AG08396 (cell line): ENCODE measurements at regions not wholly inside any gene's neighbourhood (a gene's known extent, or its start where the extent isn't known, plus 50 kb on each side); places are given as distances from the start of the nearest gene placed in this dataset.
A peak's percentile ranks its signal among the peaks of the same experiment; 100 is the strongest.
"Not testable (repeated sequence)": the region's sequence is repeated elsewhere in the genome, so short reads cannot be mapped to it uniquely, and the experiment has no call there.

Experiments used
- DNase-seq: peaks from one replicate; pipeline ENCODE4 v3.0.0; 2012; ENCODE audit warnings: low spot score, mixed read lengths

DNA sequence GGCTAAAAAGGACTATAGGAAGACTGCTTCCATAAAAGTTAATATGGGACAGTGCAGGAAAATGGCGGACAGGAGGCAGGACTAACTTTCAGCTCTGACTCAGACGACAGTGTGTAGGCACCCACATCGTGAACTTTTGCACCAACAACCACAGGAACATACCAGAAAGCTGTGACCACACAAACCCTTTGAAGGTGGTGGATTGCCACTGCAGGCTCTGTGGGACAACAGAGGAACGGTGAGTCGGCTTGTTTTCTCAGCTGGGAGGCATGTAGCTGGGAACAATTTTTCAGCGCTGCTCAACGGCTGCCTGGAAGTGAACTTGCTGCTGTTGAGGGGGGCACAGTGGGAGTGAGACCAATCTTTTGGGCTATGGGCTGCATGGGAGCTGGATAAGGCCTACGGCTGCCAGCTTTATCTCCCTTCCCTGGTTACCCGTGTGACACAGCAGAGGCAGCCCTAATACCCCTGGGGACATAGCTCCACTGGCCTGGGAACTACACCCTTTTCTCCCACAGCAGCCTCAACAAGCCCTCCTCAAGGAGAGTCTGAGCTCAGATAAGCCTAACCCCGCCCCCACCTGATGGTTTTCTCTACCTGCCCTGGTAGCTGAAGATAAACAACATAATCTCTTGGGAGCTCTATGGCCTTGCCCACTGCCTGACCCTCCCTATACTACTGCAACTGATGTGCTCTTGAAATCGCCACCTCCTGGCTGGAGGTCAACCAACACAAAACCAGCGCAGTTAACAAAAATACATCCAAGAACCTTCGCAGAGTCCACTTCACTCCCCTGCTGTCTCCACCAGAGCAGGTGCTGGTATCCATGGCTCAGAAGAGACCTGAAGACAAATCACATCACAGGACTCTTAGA lies 1537.0 kb downstream of the C4orf33 start:
- no peak for DNase-seq

DNA sequence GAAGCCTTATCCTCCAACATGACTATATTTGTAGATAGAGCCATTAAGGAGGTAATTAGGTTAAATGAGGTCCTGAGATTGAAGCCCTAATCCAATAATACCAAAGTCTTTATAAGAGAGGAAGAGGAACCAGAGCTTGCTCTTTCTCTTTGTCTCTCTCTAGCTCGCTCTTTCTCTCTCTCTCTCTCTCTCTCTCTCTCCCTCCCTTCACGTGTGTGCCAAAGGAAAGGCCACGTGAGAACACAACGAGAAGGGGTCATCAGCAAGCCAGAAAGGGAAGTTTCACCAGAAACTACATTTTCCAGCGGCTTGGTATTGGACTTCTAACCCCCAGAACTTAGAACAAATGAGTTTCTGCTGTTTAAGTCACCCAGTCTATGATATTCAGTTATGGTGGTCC lies 1540.5 kb downstream of the C4orf33 start:
- no peak for DNase-seq

GRCh38 chr4:130640592-130640991 lies 1544.6 kb downstream of the C4orf33 start:
- DNase-seq = no peak

DNA sequence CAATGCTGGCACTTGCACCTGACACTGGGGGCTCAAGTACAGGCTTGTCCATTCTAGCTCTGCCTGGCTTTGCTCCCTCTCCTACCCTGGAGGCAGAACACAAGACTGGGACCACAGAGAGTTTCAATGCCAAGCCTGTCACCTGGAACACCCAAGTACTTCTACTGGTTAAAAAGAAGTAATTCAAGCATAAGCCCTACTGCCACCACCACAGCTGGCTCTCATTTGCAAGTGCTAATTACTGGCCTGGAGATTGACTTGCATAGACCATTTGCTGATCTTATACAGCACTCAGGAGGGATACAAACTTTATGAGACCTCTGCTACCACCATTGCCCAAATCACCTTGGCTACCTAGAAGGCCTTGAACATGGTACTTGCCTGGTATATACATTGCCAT lies 1550.9 kb downstream of the C4orf33 start:
- no peak for DNase-seq

- no peak for DNase-seq
Observed at GRCh38 chr4:130648570-130648969, 1552.6 kb downstream of the C4orf33 start.

- DNase-seq = no peak
Observed at GRCh38 chr4:130653842-130654241, 1557.9 kb downstream of the C4orf33 start.

DNA sequence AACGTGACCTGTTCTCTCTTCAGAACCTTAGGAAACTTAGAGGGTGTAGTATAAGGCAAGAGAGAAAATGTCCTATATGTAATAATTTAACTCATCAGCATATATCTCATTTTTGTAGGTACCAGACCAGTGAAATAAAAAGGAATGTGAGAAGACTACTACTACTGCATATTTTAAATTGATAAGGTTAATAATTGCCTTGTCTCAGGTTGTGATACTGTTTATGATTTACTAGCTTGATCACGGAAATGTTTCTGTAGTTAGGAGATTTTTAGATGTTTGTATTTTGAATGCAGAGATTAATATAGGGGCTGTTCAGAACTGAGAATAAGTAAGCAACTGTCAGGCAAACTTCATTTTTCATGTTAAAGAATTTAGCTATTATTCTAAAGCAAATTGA lies 1563.4 kb downstream of the C4orf33 start:
- DNase-seq = no peak

DNA sequence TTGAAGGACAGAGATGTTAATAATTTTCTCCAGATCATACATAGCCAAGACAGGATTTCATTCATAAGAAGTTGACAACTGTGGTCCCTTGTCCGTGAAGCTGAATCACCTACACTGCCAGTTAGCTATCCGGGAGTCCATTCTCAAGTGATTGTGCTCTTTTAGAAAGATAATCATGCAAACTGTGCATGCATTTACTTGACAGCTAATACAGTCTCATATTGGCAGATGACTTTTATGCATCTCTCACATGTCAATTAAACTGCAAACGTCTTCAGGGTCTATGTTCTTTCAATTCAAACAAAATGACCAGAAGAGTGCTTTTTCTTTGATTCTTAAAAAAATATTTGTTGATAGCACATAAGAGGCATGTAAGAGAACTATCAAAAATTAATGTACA lies 1572.9 kb downstream of the C4orf33 start:
- DNase-seq = no peak

- no peak for DNase-seq
Observed at GRCh38 chr4:130675266-130675665, 1579.3 kb downstream of the C4orf33 start.

DNA sequence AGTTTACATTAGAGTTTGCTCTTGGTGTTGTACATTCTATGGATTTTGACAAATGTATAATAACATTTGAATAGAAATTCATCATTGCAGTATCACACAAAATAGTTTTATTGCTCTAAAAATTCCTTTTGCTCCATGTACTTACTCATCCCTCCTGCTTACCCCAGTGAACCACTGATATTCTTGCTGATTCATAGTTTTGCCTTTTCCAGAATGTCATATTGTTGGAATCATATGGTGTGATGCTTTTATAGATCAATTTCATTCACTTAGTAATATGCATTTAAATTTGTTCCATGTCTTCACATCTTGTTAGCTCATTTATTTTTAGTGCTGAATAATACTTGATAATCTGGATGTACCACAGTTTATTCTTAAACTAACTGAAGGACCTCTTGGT lies 1593.2 kb downstream of the C4orf33 start:
- peak; percentile 2 for DNase-seq

GRCh38 chr4:130698251-130698650 lies 1602.3 kb downstream of the C4orf33 start:
- DNase-seq = no peak

- no peak for DNase-seq
Observed at GRCh38 chr4:130699004-130699403, 1603.1 kb downstream of the C4orf33 start.

GRCh38 chr4:130703211-130703935 lies 1607.4 kb downstream of the C4orf33 start:
- no peak for DNase-seq

GRCh38 chr4:130705023-130705422 lies 1609.1 kb downstream of the C4orf33 start:
- DNase-seq = no peak

GRCh38 chr4:130712038-130712437 lies 1616.1 kb downstream of the C4orf33 start:
- no peak for DNase-seq

DNA sequence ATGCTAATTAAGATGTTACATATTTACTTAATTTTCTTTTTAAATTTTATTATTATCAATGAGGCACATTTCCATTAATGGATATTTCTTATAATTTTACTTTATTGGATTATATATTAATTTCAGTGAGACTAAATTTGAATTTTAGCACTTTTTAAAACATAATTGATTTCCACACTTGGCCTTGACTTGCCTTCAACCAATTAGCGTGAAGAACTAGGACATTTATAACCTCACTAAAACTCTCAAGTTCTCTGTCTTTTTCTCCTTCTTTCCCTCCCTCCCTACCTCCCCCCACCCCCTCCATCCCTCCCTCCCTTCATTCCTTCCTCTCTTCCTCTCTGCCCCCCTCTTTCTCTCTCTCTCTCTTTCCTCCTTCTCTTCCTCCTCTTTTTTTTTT lies 1618.1 kb downstream of the C4orf33 start:
- no peak for DNase-seq

GRCh38 chr4:130722361-130722760 lies 1626.4 kb downstream of the C4orf33 start:
- no peak for DNase-seq

- DNase-seq = no peak
Observed at GRCh38 chr4:130736436-130737185, 1640.7 kb downstream of the C4orf33 start.

GRCh38 chr4:130738233-130738632 lies 1642.3 kb downstream of the C4orf33 start:
- no peak for DNase-seq

DNA sequence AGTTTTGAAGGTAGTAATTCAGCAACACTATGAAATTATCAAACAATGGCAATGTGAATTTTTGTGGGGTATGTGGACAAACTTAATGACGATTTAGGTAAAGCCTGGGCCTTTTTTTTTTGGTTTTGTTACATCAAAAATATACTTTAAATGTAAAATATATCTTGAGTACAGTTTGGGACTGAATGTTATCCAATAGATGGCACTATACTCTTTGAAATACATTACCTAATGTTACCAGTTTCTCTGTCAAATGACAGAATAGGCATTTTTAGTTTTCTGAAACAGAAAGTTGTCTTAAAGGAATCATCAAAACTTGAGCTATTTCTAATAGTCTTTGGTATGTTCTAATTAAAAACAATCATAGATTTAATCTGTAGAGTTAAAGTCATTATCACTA lies 1651.9 kb downstream of the C4orf33 start:
- DNase-seq = peak; percentile 4

DNA sequence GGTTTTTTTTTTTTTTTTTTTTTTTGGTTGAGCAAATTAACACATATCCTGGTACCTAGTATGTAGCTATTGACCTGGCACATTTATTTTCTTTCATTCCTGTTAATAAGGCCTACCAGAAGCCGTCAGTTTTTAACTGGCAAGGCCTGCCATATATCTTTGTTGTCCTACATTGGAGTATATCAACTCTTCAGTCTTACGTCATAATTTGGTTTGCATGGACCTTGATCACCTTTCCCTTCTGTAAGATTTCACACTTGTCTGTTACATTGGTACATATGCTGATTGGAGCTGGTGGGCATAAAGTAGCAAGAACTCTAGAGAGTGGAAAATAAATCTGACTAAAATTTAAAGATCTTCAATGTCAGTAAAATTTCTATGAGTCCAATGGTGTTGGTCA lies 1658.0 kb downstream of the C4orf33 start:
- DNase-seq = no peak

- no peak for DNase-seq
Observed at GRCh38 chr4:130760246-130760645, 1664.3 kb downstream of the C4orf33 start.

DNA sequence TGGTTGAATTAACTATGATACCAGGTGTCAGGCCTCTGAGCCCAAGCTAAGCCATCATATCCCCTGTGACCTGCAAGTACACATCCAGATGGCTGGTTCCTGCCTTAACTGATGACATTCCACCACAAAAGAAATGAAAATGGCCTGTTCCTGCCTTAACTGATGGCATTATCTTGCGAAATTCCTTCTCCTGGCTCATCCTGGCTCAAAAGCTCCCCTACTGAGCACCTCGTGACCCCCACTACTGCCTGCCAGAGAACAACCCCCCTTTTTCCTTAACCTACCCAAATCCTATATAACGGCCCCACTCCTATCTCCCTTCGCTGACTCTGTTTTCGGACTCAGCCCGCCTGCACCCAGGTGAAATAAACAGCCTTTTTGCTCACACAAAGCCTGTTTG lies 1671.4 kb downstream of the C4orf33 start:
- not testable (repeated sequence) for DNase-seq
